ENCODE measurements at regions not wholly inside any gene's neighbourhood (a gene's known extent, or its start where the extent isn't known, plus 50 kb on each side); places are given as distances from the start of the nearest gene placed in this dataset.

- no peaks in the 10 kb centered on the region for H3K36me3 ChIP-seq (replicated peaks in 1 of 2; ENCODE audit: control insufficient read depth in 1 of 2, insufficient read depth in 2 of 2, low read length in 1 of 2)
- no peak for DNase-seq
- no peaks in the 10 kb centered on the region for H3F3A ChIP-seq (replicated peaks; ENCODE audit: insufficient read depth)
- no peaks in the 10 kb centered on the region; a peak in 1 of 4 replicates for H3K4me1 ChIP-seq (ENCODE audit: control insufficient read depth in 1 of 2, insufficient read depth in 2 of 2, low read depth in 1 of 2, low read length in 1 of 2)
- no peaks in the 10 kb centered on the region for H3K9me2 ChIP-seq
- no peak overlapping the region for H3K4me2 ChIP-seq
- no peaks in the 10 kb centered on the region for H4K20me1 ChIP-seq (ENCODE audit: insufficient read depth)
- ChIA-PET CTCF (interaction anchor here (1.1 kb wide), 1 partner anchor 14 kb away, joined by 3 read pairs; no protein-coding TSS in a partner anchor), POLR2A (no interaction called here)
- no peaks in the 10 kb centered on the region for H3K9me3 ChIP-seq
- H3K27me3 ChIP-seq (ENCODE audit: insufficient read depth) = no peaks in the 10 kb centered on the region
- WGBS (ENCODE audit: low lambda C conversion rate) = 89% methylated on average over 4 of the region's 4 CpGs
- H2AFZ ChIP-seq (ENCODE audit: low read depth) = no peak overlapping the region
- H3K9ac ChIP-seq = no peak overlapping the region
- no peak for TF ChIP-seq FOXM1 (IDR thresholded peaks at IDR 0.05; ENCODE audit: low read depth)
- TF ChIP-seq USF2 (IDR thresholded peaks at IDR 0.05; ENCODE audit: borderline replicate concordance, low read depth, low read length) = no peak
- no peak for TF ChIP-seq ZBTB33 (IDR thresholded peaks at IDR 0.05; ENCODE audit: borderline replicate concordance, low read depth)
- TF ChIP-seq TAF1 (IDR thresholded peaks at IDR 0.05; ENCODE audit: borderline replicate concordance, low read depth, low read length) = no peak
- no peak for TF ChIP-seq YY1 (IDR thresholded peaks at IDR 0.05; ENCODE audit: low read depth)
- no peak for TF ChIP-seq SMC3 (IDR thresholded peaks at IDR 0.05; ENCODE audit: low read depth, low read length)
- TF ChIP-seq GATA2 (CRISPR knock-in tag; IDR thresholded peaks at IDR 0.05) = no peak
- TF ChIP-seq TEAD4 (IDR thresholded peaks at IDR 0.05; ENCODE audit: borderline replicate concordance, insufficient read depth) = no peak
- no peak for TF ChIP-seq TCF12 (IDR thresholded peaks at IDR 0.05)
- H3K27ac ChIP-seq (ENCODE audit: low read depth in 2 of 2, low read length in 1 of 2) = no peak overlapping the region
- no peak overlapping the region for H3K4me3 ChIP-seq (ENCODE audit: low read depth in 2 of 2, low read length in 1 of 2)
- H3K79me2 ChIP-seq (ENCODE audit: insufficient read depth) = no peaks in the 10 kb centered on the region
Observed at GRCh38 chr7:84477786-84478478, 283.3 kb upstream of the SEMA3A start.

GRCh38 chr7:84474436-84474835 lies 279.8 kb upstream of the SEMA3A start:
- POLR2A ChIA-PET = no interaction called here
- no peaks in the 10 kb centered on the region for H3K36me3 ChIP-seq (replicated peaks in 1 of 2; ENCODE audit: control insufficient read depth in 1 of 2, insufficient read depth in 2 of 2, low read length in 1 of 2)
- 100% methylated on average over 1 of the region's 1 CpG for WGBS (ENCODE audit: low lambda C conversion rate)
- no peak overlapping the region for H3K4me2 ChIP-seq
- H3K9me2 ChIP-seq = no peaks in the 10 kb centered on the region
- H3K79me2 ChIP-seq (ENCODE audit: insufficient read depth) = no peaks in the 10 kb centered on the region
- H3K9ac ChIP-seq = no peak overlapping the region
- H3K4me3 ChIP-seq (ENCODE audit: low read depth in 2 of 2, low read length in 1 of 2) = no peak overlapping the region
- H3K27ac ChIP-seq (ENCODE audit: low read depth in 2 of 2, low read length in 1 of 2) = no peak overlapping the region
- no peaks in the 10 kb centered on the region; a peak in 2 of 4 replicates for H3K4me1 ChIP-seq (ENCODE audit: control insufficient read depth in 1 of 2, insufficient read depth in 2 of 2, low read depth in 1 of 2, low read length in 1 of 2)
- H3K27me3 ChIP-seq (ENCODE audit: insufficient read depth) = no peaks in the 10 kb centered on the region
- no peak overlapping the region; the same call in 1 of the 2 replicates for H2AFZ ChIP-seq (ENCODE audit: low read depth)
- H4K20me1 ChIP-seq (ENCODE audit: insufficient read depth) = no peaks in the 10 kb centered on the region
- no peak for TF ChIP-seq RXRA (IDR thresholded peaks at IDR 0.05; ENCODE audit: borderline replicate concordance, low read depth)
- no peak for TF ChIP-seq USF2 (IDR thresholded peaks at IDR 0.05; ENCODE audit: borderline replicate concordance, low read depth, low read length)
- no peak for TF ChIP-seq FOSL2 (IDR thresholded peaks at IDR 0.05; ENCODE audit: borderline replicate concordance, low read depth)
- TF ChIP-seq SMC3 (IDR thresholded peaks at IDR 0.05; ENCODE audit: low read depth, low read length) = no peak
- no peak for TF ChIP-seq FOXJ3 (CRISPR knock-in tag; IDR thresholded peaks at IDR 0.05)
- no peak for TF ChIP-seq USF1 (IDR thresholded peaks at IDR 0.05; ENCODE audit: borderline replicate concordance, low read depth)
- no peak for TF ChIP-seq MXI1 (IDR thresholded peaks at IDR 0.05; ENCODE audit: low read depth, low read length)
- no peak for TF ChIP-seq MAX (IDR thresholded peaks at IDR 0.05; ENCODE audit: low read depth)
- TF ChIP-seq GATA2 (CRISPR knock-in tag; IDR thresholded peaks at IDR 0.05) = no peak
- TF ChIP-seq POLR2AphosphoS5 (IDR thresholded peaks at IDR 0.05; ENCODE audit: low read depth, low read length) = no peak
- no peaks in the 10 kb centered on the region for H3F3A ChIP-seq (replicated peaks; ENCODE audit: insufficient read depth)
- no peaks in the 10 kb centered on the region for H3K9me3 ChIP-seq
- no peak for DNase-seq
- CTCF ChIA-PET = no interaction called here
